ENCODE measurements at regions not wholly inside any gene's neighbourhood (a gene's known extent, or its start where the extent isn't known, plus 50 kb on each side); places are given as distances from the start of the nearest gene placed in this dataset.

DNA sequence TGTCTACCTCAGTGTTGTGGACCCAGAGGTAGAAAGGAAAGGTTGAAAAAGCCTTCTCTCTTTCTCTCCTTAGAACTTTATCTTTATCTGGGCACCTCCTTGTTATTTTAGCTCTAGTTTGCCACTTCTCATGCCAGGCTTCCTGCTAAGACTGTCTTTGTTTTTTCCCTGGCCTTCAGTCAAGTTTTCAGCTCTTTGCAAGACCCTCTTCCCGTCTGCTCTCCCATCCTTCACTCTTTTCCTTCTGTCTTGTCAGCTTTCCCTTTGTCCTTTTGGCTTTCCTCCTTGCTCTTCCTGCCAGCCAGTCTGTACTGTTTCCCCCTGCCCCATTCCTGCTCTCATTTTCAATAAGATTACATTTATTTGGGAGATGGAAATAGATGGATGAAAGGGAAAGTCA, 86.8 kb upstream of the CCN6 start:
- Histone ChIP-seq H3K27me3 (ENCODE audit: insufficient read depth, low read depth, low read length) (no peaks in the 10 kb centered on the region), H4K20me1 (ENCODE audit: insufficient read depth) (no peaks in the 10 kb centered on the region), H3K9me3 (ENCODE audit: low read length) (no peaks in the 10 kb centered on the region), H3F3A (ENCODE audit: insufficient read depth, low read length, poor library complexity, severe bottlenecking) (no peaks in the 10 kb centered on the region), H2AFZ (ENCODE audit: low read depth, low read length) (no peak overlapping the region), H3K9me2 (ENCODE audit: insufficient read depth, low read length) (no peaks in the 10 kb centered on the region), H3K27ac (ENCODE audit: low read length) (no peak overlapping the region), H3K79me2 (replicated peaks; ENCODE audit: insufficient read depth, low read length) (no peaks in the 10 kb centered on the region), H3K9ac (ENCODE audit: low read length) (no peak overlapping the region), H3K4me2 (ENCODE audit: low read length) (no peak overlapping the region), H3K36me3 (ENCODE audit: insufficient read depth, low read length) (no peaks in the 10 kb centered on the region), H3K4me3 (ENCODE audit: low read length) (no peak overlapping the region)
- no peak for TF ChIP-seq TAF1 (IDR thresholded peaks at IDR 0.05; ENCODE audit: low read depth)
- no peak for TF ChIP-seq CTCF (IDR thresholded peaks at IDR 0.05; ENCODE audit: poor library complexity, severe bottlenecking)
- no peak for TF ChIP-seq SMC3 (conservative IDR thresholded peaks at IDR 0.05; ENCODE audit: poor library complexity)
- no peak for TF ChIP-seq REST (IDR thresholded peaks at IDR 0.05; ENCODE audit: borderline replicate concordance)
- no peak for TF ChIP-seq EP300 (conservative IDR thresholded peaks at IDR 0.05; ENCODE audit: poor library complexity, severe bottlenecking)
- no peak for TF ChIP-seq POLR2AphosphoS5 (IDR thresholded peaks at IDR 0.05)
- TF ChIP-seq RAD21 (conservative IDR thresholded peaks at IDR 0.05) = no peak
- TF ChIP-seq EZH2 (IDR thresholded peaks at IDR 0.05; ENCODE audit: borderline replicate concordance, insufficient read depth, low read length, poor library complexity, severe bottlenecking) = no peak
- no peak for TF ChIP-seq MXI1 (conservative IDR thresholded peaks at IDR 0.05; ENCODE audit: poor library complexity, severe bottlenecking)

DNA sequence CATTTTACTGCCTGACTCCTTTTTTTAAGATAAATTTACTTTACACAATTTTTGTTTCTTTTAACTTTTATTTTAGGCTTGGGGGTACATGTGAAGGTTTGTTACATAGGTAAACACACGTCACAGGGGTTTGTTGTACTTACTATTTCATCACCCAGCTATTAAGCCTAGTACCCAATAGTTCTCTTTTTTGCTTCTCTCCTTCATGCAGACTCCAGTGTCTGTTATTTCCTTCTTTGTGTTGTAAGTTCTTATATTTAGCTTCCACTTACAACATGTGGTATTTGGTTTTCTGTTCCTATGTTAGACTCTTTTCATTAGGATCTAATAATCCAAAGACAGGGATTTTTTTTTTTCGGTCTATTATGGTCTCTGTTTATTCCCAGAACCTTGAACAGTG, 83.5 kb upstream of the CCN6 start:
- Histone ChIP-seq H3K4me2 (ENCODE audit: low read length) (no peak overlapping the region), H2AFZ (ENCODE audit: low read depth, low read length) (no peak overlapping the region), H3F3A (ENCODE audit: insufficient read depth, low read length, poor library complexity, severe bottlenecking) (no peaks in the 10 kb centered on the region), H3K27ac (ENCODE audit: low read length) (no peak overlapping the region), H3K9me3 (ENCODE audit: low read length) (no peaks in the 10 kb centered on the region), H3K36me3 (ENCODE audit: insufficient read depth, low read length) (no peaks in the 10 kb centered on the region), H3K9me2 (ENCODE audit: insufficient read depth, low read length) (no peaks in the 10 kb centered on the region), H3K79me2 (replicated peaks; ENCODE audit: insufficient read depth, low read length) (no peaks in the 10 kb centered on the region), H4K20me1 (ENCODE audit: insufficient read depth) (no peaks in the 10 kb centered on the region), H3K9ac (ENCODE audit: low read length) (no peak overlapping the region), H3K27me3 (ENCODE audit: insufficient read depth, low read depth, low read length) (no peaks in the 10 kb centered on the region), H3K4me3 (ENCODE audit: low read length) (no peak overlapping the region)
- TF ChIP-seq POLR2AphosphoS5 (IDR thresholded peaks at IDR 0.05) (no peak), MXI1 (conservative IDR thresholded peaks at IDR 0.05; ENCODE audit: poor library complexity, severe bottlenecking) (no peak), CTCF (IDR thresholded peaks at IDR 0.05; ENCODE audit: poor library complexity, severe bottlenecking) (no peak), RAD21 (conservative IDR thresholded peaks at IDR 0.05) (no peak), EZH2 (IDR thresholded peaks at IDR 0.05; ENCODE audit: borderline replicate concordance, insufficient read depth, low read length, poor library complexity, severe bottlenecking) (no peak), SMC3 (conservative IDR thresholded peaks at IDR 0.05; ENCODE audit: poor library complexity) (no peak), TAF1 (IDR thresholded peaks at IDR 0.05; ENCODE audit: low read depth) (no peak)
